ENCODE measurements at regions not wholly inside any gene's neighbourhood (a gene's known extent, or its start where the extent isn't known, plus 50 kb on each side); places are given as distances from the start of the nearest gene placed in this dataset.

- no peak for DNase-seq (ENCODE audit: low spot score)
Measured at GRCh38 chr15:62951481-62951880, 91.1 kb upstream of the TPM1 start.

- DNase-seq (ENCODE audit: low spot score) = no peak
Measured at GRCh38 chr15:62953021-62953420, 89.5 kb upstream of the TPM1 start.

DNA sequence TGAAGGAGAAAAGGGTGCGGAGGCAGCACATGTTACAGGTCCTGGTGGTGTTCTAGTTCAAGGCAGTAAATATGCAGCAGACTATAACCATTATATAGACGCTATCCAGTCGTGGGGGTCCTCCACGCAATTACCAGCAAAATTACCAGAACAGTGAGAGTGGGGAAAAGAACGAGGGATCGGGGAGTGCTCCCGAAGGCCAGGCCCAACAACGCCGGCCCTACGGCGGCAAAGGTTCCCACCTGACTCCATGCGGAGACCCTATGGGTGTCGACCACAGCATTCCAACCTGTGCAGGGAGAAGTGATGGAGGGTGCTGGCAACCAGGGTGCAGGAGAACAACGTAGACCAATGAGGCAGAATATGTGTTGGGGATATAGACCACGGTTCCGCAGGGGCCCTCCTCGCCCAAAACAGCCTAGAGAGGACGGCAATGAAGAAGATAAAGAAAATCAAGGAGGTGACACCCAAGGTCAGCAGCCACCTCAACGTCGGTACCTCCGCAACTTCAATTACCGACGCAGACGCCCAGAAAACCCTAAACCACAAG is 89.0 kb upstream of the TPM1 start:
- no peak for DNase-seq (ENCODE audit: low spot score)

- no peak for DNase-seq (ENCODE audit: low spot score)
Measured at GRCh38 chr15:62957130-62957529, 85.4 kb upstream of the TPM1 start.

DNA sequence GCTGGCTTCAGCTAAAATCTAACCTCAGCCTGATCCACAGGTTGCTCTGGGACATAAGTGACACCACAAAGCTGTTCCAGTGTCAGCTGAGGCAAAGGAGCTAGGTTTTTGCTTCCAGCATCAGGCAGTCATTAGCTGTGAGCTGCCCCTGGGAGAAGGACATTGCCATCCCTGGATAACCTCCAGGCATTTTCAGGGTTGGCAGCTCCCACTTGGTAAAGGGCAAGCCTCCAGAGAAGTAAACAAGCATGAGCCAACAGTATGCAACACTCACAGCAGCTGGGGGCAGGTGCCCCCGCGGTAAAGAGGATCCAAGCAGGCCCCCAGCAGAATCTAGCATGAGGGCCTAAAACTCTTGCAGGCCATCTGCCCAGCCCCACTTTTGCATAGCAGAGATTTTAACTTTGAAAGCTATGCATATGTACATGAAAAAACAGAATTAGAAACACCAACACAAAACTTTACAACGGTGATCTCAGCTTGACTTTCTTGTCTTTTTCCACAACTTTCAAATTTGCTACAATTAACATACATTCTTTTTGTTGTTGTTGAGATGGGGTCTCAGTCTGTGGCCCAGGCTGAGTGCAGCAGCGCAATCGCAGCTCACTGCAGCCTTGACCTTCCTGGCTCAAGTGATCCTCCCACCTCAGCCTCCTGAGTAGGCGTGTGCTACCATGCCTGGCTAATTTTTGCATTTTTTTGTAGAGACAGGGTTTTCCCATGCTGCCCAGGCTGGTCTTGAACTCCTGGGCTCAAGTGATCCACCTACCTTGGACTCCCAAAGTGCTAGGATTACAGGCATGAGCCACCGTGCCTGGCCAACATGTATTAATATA is 83.8 kb upstream of the TPM1 start:
- no peak for DNase-seq (ENCODE audit: low spot score)

- DNase-seq (ENCODE audit: low spot score) = no peak
Measured at GRCh38 chr15:62961134-62961533, 81.4 kb upstream of the TPM1 start.

GRCh38 chr15:62962101-62962995 is 80.2 kb upstream of the TPM1 start:
- DNase-seq (ENCODE audit: low spot score) = no peak

GRCh38 chr15:62964251-62964650 is 78.3 kb upstream of the TPM1 start:
- DNase-seq (ENCODE audit: low spot score) = no peak

DNA sequence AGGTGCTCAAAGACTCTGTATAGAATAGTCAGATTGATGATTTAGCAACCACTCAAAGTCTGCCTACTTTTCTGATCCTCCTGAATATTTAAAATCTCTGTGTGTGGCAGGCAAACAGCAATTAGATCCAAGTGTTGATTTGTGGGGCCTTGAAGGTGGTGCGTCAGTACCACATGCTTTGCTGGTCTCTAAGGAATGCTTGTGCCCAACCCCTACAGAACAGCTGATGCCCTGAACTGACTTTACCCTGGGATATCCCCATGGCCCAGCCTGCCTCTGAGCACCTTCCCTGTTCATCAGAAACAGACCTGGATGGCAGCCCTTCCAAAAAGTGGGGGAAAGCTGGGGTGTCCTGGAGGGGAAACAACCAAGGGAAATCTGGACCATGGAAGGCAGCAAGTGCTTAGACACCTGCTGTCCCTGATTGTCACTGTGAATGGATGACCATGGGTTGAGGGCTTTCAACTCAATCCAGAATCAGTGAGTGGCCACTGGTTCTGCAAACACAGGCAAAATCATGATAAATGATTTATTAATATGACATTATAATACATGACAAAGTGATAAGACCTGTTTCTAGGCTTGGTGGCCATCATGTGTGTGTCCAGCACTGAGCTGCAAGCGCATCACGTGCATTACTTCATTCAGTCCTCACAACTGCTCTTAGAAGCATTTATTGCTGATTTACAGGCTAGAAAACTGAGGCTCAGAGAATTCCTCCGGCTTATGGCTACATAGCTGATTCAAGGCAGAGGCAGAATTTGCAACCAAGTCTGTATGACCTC is 76.1 kb upstream of the TPM1 start:
- no peak for DNase-seq (ENCODE audit: low spot score)

GRCh38 chr15:62968699-62969098 is 73.8 kb upstream of the TPM1 start:
- no peak for DNase-seq (ENCODE audit: low spot score)

- no peak for DNase-seq (ENCODE audit: low spot score)
Measured at GRCh38 chr15:62969442-62970089, 73.0 kb upstream of the TPM1 start.

- DNase-seq (ENCODE audit: low spot score) = no peak
Measured at GRCh38 chr15:62972814-62973213, 69.7 kb upstream of the TPM1 start.

- DNase-seq (ENCODE audit: low spot score) = no peak
Measured at GRCh38 chr15:62975515-62975914, 67.0 kb upstream of the TPM1 start.

GRCh38 chr15:62976301-62976881 is 66.2 kb upstream of the TPM1 start:
- DNase-seq (ENCODE audit: low spot score) = no peak

- no peak for DNase-seq (ENCODE audit: low spot score)
Measured at GRCh38 chr15:62977952-62978811, 64.4 kb upstream of the TPM1 start.

DNA sequence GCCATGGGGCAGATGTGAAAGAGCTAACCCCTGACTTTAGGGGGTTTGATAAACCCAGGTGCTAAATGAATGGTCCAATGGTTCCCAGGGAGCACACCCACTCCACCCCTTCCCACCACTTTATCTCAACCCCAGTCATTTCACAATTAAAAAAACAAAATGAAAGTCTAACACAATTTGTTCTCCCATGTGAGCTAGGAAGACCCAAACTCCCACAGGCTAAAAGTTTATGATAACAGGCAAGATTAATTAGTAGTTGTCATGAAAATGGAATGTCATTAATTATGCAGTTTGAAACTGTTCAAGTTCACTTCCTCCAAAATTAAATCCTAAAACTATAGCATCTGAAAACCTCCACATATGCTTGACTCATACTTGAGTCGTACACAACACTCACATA is 63.3 kb upstream of the TPM1 start:
- DNase-seq (ENCODE audit: low spot score) = no peak

DNA sequence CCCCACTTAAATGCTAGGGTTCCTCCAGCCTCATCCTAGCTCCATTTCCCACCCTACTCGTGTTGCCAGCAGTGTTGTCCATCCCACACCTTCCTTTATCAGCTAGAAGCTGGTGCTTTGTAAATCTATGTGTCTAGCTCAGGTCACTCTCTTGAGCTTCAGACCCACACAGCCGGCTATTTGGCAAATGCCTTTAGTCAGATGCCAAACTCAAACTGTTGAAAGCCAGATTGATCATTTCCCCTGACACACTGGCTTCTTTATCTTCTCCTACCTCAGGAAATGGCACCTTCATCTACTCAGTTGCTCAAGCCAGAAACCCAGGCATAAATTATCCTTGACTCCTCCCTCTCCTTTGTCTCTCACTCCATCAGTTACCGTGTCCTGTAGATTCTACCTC is 61.5 kb upstream of the TPM1 start:
- DNase-seq (ENCODE audit: low spot score) = no peak

DNA sequence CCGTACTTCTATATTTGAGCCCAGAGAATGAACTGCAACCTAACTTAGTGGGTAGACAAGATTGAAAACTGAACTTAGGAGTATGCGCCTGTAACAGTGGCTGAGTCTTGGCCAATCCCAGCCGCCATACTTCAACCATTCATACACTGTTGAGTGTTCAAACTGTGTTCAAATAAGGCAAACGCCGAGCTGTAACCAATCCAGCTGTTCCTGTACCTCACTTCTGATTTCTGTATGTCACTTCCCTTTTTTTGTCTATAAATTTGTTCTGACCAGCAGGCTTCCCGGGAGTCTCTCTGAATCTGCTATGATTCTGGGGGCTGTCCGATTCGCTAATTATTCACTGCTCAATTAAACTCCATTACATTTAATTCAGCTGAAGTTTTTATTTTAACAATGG is 58.6 kb upstream of the TPM1 start:
- no peak for DNase-seq (ENCODE audit: low spot score)

DNA sequence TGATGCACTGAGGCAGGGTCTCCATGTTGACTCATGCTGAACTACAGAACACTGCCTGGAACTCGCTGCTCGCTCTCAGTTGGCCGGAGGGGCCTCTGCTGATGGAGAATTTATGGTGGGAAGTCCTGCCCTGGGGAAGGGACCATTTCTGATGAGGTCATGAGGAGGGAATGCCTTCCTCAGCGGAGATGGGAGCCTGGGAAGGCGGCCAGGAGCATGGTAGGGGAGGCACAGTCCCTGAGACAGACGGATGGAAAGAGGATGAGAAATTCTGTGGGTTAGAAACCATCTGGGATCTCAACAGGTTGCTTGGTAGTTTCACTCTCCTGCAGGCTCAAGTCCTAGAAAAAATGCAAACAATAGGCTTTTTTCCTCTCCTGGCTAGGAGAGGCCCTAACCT is 56.8 kb upstream of the TPM1 start:
- no peak for DNase-seq (ENCODE audit: low spot score)

DNA sequence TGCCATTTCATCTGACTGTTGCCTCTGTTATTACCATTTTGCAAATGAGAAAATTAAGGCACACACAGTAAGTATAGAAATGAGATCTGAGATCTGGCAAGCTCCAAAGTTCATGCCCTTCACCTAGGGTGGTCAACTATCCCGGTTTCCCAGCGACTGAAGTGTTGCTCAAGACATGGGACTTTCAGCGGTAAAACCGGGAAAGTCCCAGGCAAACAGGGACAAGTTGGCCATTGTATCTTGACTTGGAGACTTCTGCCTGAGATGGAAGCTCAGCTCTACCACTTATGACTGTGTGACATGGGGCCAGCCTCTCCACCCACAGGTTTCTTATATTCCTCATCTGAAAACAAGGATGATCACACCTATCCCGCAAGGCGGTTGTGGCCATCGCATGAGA is 55.6 kb upstream of the TPM1 start:
- DNase-seq (ENCODE audit: low spot score) = no peak
